Esophagus muscularis mucosa (tissue), 4 donors: ENCODE measurements at regions not wholly inside any gene's neighbourhood (a gene's known extent, or its start where the extent isn't known, plus 50 kb on each side); places are given as distances from the start of the nearest gene placed in this dataset.

Experiments used
- DNase-seq: peaks from one replicate; pipeline ENCODE4 v3.0.0-alpha.2; 2017; ENCODE audit errors: extremely low spot score
- H3K27ac ChIP-seq, 4 donors: fragments of 200-600 bp; sonication (generic); replicated peaks in 1 of 4; 1 replicate in 3 of 4; 2 replicates in 1 of 4; pipeline ENCODE4 v1.5.1; 2016 to 2019; ENCODE audit warnings: mild to moderate bottlenecking in 1 of 4
- H3K27me3 ChIP-seq, 4 donors: fragments of 200-600 bp; sonication (generic); one replicate each; pipeline versions ENCODE4 v1.5.1 to v1.6.0; 2016 to 2019
- H3K36me3 ChIP-seq, 4 donors: fragments of 200-600 bp; sonication (generic); one replicate each; pipeline ENCODE4 v1.5.1; 2016 to 2019
- H3K4me1 ChIP-seq, 4 donors: fragments of 200-600 bp; sonication (generic); one replicate each; pipeline ENCODE4 v1.5.1; 2016 to 2019
- H3K4me3 ChIP-seq, 4 donors: fragments of 200-600 bp; sonication (generic); 1 replicate in 2 of 4; 2 replicates in 2 of 4; pipeline ENCODE4 v1.5.1; 2016 to 2019; ENCODE audit warnings: mild to moderate bottlenecking in 4 of 4, moderate library complexity in 1 of 4
- H3K9me3 ChIP-seq, 4 donors: fragments of 200-600 bp; sonication (generic); 1 replicate in 3 of 4; 2 replicates in 1 of 4; pipeline ENCODE4 v1.5.1; 2016 to 2019
- CTCF ChIP-seq, 3 experiments: fragments of 200-600 bp in 2 of 3; fragments of 450-650 bp in 1 of 3; sonication (generic) in 2 of 3; IDR thresholded peaks; one replicate each; pipeline ENCODE4 v1.5.1; 2017 to 2019; ENCODE audit warnings: antibody characterized with exemption in 3 of 3, mild to moderate bottlenecking in 2 of 3, moderate library complexity in 1 of 3
- EP300 ChIP-seq: sonication (generic); formaldehyde crosslinking; IDR thresholded peaks from one replicate; pipeline ENCODE4 v1.6.1; 2017; ENCODE audit warnings: antibody characterized with exemption
- POLR2A ChIP-seq: fragments of 450-650 bp; IDR thresholded peaks from one replicate; pipeline ENCODE4 v1.6.1; 2017; ENCODE audit warnings: antibody characterized with exemption, moderate library complexity, mild to moderate bottlenecking, low read depth
- POLR2AphosphoS5 ChIP-seq, 2 donors: sonication (generic); formaldehyde crosslinking; IDR thresholded peaks; one replicate each; pipeline ENCODE4 v1.6.1; 2017; ENCODE audit warnings: antibody characterized with exemption in 2 of 2
- WGBS: methylation state at CpG from one replicate; pipeline ENCODE4 v1.1.5; 2018; 5-methylcytosine and 5-hydroxymethylcytosine counted together
- intact Hi-C: fragments of 100-400 bp; cut with DNase I; formaldehyde crosslinking; loops from one replicate; pipeline ENCODE4 v1.15.1; 2023

DNA sequence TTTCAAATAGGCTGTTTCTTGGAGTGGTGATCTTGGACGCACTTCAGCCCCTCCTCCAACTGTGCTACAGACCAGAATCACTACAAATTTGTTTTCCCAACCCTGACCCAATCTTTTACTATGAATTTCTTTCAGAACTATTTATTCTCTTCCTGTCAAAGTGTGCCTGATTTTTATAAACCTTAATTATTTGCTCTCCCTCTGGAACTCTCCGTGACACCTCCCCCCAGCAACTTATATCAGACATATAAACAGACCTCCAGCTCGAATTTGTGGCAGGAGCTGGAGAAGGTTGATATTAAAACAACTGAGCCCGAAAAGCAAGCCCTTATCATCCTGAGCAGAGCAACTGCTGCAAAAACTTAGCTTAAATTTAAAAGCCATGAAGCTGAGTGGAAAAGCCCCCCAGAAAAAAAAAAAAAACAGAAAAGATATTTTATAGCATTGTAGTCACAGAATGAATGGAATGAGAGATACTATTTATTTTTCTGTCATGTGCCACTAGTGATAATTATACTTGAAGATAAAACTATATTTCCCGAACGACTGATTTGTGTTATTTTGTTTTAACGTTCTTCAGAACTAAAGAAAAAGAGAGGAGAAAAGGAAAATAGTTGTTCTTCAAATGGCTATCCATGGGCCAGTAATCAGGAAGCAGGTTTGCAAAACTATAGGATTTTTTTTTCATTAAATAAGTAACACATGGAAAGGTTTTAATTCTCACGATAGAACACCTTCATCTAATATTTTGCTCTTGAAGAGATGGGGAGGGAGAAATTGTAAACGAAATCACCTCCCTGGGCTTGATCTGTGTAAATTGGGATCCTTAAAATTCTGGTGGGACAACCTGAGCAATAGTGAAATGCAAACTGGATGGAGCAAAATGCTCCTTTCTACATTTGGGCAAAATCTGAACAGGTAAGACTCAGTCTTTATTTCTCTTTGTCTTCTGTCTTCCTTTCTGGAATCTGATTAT is 80.8 kb downstream of the NR2F2 start:
- Histone ChIP-seq H3K27ac (no peak overlapping the region), H3K4me3 (no peak overlapping the region), H3K4me1 (peaks cover 19 to 30% (median 23%) of the 10 kb centered on the region in 4 donors), H3K27me3 (peaks cover 17 to 93% (median 60%) of the 10 kb centered on the region in 4 donors), H3K9me3 (no peaks in the 10 kb centered on the region), H3K36me3 (no peaks in the 10 kb centered on the region)
- DNase-seq = no peak
- intact Hi-C loops = no loop called here
- 57% methylated on average over 9 of the region's 9 CpGs for WGBS
- TF ChIP-seq POLR2A (no peak), EP300 (no peak), CTCF (IDR thresholded peaks at IDR 0.05) (no peak), POLR2AphosphoS5 (IDR thresholded peaks at IDR 0.05) (no peak)

DNA sequence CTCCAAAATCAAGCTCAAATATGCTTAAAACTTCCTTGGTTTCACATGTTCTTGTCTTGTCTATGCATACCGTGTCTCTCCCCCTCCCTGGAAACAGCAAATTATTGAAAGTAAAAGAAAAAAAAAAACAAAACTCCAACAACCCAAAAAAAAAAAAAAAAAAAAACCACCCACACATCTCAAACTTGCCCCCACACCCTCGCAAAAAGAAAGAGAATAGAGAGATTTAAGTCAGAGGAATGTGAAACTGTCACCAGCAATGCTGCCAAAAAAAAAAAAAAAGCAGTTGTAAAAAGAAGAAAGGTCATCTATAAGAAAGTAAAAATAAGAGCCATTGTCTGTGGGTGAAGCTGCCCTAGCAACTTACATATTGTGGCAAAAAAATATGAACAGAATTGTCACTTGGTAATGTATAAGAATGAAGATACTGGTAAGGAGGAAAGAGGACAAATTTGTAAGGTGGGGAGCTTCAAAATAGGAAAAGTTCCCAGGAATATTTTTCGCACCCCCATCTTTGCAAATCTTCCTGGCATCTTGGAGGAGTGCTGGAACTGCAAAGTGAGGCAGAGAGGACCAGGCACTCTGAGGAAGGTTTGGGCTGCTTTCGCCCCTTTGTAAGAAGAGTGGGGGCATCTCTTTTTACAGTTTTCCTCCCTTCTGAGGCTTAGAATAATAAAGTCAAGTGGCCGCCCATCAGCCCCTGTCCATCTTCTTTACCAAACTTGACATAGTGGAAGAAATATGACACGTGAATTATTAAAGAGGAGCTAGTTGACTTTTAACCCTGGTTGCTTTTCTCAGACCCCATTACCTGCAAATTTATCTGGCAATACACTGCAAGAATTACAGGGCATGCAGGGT is 81.8 kb downstream of the NR2F2 start:
- Histone ChIP-seq H3K4me3 (no peak overlapping the region), H3K4me1 (peaks cover 28 to 39% (median 32%) of the 10 kb centered on the region in 4 donors), H3K27ac (no peak overlapping the region), H3K9me3 (no peaks in the 10 kb centered on the region), H3K36me3 (no peaks in the 10 kb centered on the region), H3K27me3 (peaks cover 19 to 97% (median 65%) of the 10 kb centered on the region in 4 donors)
- DNase-seq = no peak
- TF ChIP-seq CTCF (IDR thresholded peaks at IDR 0.05) (no peak), POLR2A (no peak), POLR2AphosphoS5 (IDR thresholded peaks at IDR 0.05) (no peak), EP300 (no peak)
- intact Hi-C loops = no loop called here
- WGBS = 62% methylated on average over 6 of the region's 6 CpGs

GRCh38 chr15:96412906-96413231 is 82.4 kb downstream of the NR2F2 start:
- no peak for TF ChIP-seq CTCF (IDR thresholded peaks at IDR 0.05)
- TF ChIP-seq POLR2A = no peak
- TF ChIP-seq POLR2AphosphoS5 (IDR thresholded peaks at IDR 0.05) = no peak
- no peak for TF ChIP-seq EP300
- H3K9me3 ChIP-seq = no peaks in the 10 kb centered on the region
- intact Hi-C loops = no loop called here
- H3K4me1 ChIP-seq = peaks cover 29 to 42% (median 35%) of the 10 kb centered on the region in 4 donors
- no peak overlapping the region for H3K4me3 ChIP-seq
- WGBS = 59% methylated on average over 1 of the region's 1 CpG
- no peak for DNase-seq
- no peak overlapping the region for H3K27ac ChIP-seq
- H3K27me3 ChIP-seq = peaks cover 19 to 98% (median 65%) of the 10 kb centered on the region in 4 donors
- H3K36me3 ChIP-seq = no peaks in the 10 kb centered on the region

GRCh38 chr15:96413657-96414056 is 83.2 kb downstream of the NR2F2 start:
- Histone ChIP-seq H3K36me3 (no peaks in the 10 kb centered on the region), H3K27ac (no peak overlapping the region), H3K9me3 (no peaks in the 10 kb centered on the region), H3K4me1 (peaks cover 28 to 39% (median 33%) of the 10 kb centered on the region in 4 donors), H3K27me3 (peaks cover 19 to 98% (median 63%) of the 10 kb centered on the region in 4 donors), H3K4me3 (no peak overlapping the region)
- intact Hi-C loops = no loop called here
- no peak for DNase-seq
- TF ChIP-seq CTCF (IDR thresholded peaks at IDR 0.05) = no peak
- no peak for TF ChIP-seq EP300
- no peak for TF ChIP-seq POLR2AphosphoS5 (IDR thresholded peaks at IDR 0.05)
- no peak for TF ChIP-seq POLR2A
- 49% methylated on average over 9 of the region's 9 CpGs for WGBS
